Neural progenitor cell (in vitro differentiated cells): ENCODE measurements at regions not wholly inside any gene's neighbourhood (a gene's known extent, or its start where the extent isn't known, plus 50 kb on each side); places are given as distances from the start of the nearest gene placed in this dataset.

Experiments
- DNase-seq: peaks from one replicate; pipeline ENCODE4 v3.0.0-alpha.2; 2016; ENCODE audit warnings: low spot score
- H2AFZ ChIP-seq: fragments of 200-600 bp; sonication (generic); replicated peaks from 2 replicates; pipeline ENCODE4 v1.6.1; 2016; ENCODE audit warnings: antibody characterized with exemption
- H3F3A ChIP-seq: fragments of 200-600 bp; sonication (generic); 2 replicates; pipeline ENCODE4 v1.6.1; 2016; ENCODE audit warnings: antibody characterized with exemption, low read depth
- H3K27ac ChIP-seq: fragments of 200-600 bp; sonication (generic); 2 replicates; pipeline ENCODE4 v1.5.1; 2016; ENCODE audit warnings: mild to moderate bottlenecking
- H3K27me3 ChIP-seq: fragments of 200-600 bp; sonication (generic); 2 replicates; pipeline ENCODE4 v1.6.1; 2016; ENCODE audit warnings: mild to moderate bottlenecking, moderate library complexity
- H3K36me3 ChIP-seq: fragments of 200-600 bp; sonication (generic); 2 replicates; pipeline ENCODE4 v1.5.1; 2016
- H3K4me1 ChIP-seq: fragments of 200-600 bp; sonication (generic); 2 replicates; pipeline ENCODE4 v1.6.1; 2016; ENCODE audit warnings: mixed run types
- H3K4me2 ChIP-seq: fragments of 200-600 bp; sonication (generic); 2 replicates; pipeline ENCODE4 v1.6.1; 2016
- H3K4me3 ChIP-seq: fragments of 200-600 bp; sonication (generic); 2 replicates; pipeline ENCODE4 v1.5.1; 2016
- H3K79me2 ChIP-seq: fragments of 200-600 bp; sonication (generic); 2 replicates; pipeline ENCODE4 v1.6.1; 2016; ENCODE audit warnings: low read depth
- H3K9ac ChIP-seq: fragments of 200-600 bp; sonication (generic); 2 replicates; pipeline ENCODE4 v1.6.1; 2016
- H3K9me3 ChIP-seq: fragments of 200-600 bp; sonication (generic); 2 replicates; pipeline ENCODE4 v1.5.1; 2016; ENCODE audit warnings: low read depth
- H4K20me1 ChIP-seq: fragments of 200-600 bp; sonication (generic); 2 replicates; pipeline ENCODE4 v1.6.1; 2016; ENCODE audit warnings: low read depth
- H3K27ac Mint-ChIP-seq: 3 replicates; pipeline ENCODE4 v1.8.0; 2021; ENCODE audit warnings: mixed read lengths
- H3K27me3 Mint-ChIP-seq: 2 replicates; pipeline ENCODE4 v1.8.0; 2022; ENCODE audit warnings: low read depth, mild to moderate bottlenecking, inconsistent platforms, moderate library complexity, mixed read lengths; ENCODE audit not compliant: insufficient read depth
- H3K36me3 Mint-ChIP-seq: 3 replicates; pipeline ENCODE4 v1.8.0; 2021; ENCODE audit warnings: mixed read lengths
- H3K4me1 Mint-ChIP-seq: 3 replicates; pipeline ENCODE4 v1.8.0; 2021; ENCODE audit warnings: mixed read lengths
- H3K4me3 Mint-ChIP-seq: 3 replicates; pipeline ENCODE4 v1.8.0; 2021; ENCODE audit warnings: mild to moderate bottlenecking, moderate library complexity, mixed read lengths
- H3K9me3 Mint-ChIP-seq: 3 replicates; pipeline ENCODE4 v1.8.0; 2020; ENCODE audit warnings: mixed read lengths
- CTCF ChIP-seq: fragments of 200-600 bp; sonication (generic); IDR thresholded peaks from 2 replicates; pipeline ENCODE4 v1.5.1; 2017; ENCODE audit warnings: antibody characterized with exemption, mild to moderate bottlenecking
- EZH2 ChIP-seq: fragments of 200-600 bp; sonication (generic); IDR thresholded peaks from 2 replicates; pipeline ENCODE4 v1.6.1; 2017; ENCODE audit warnings: antibody characterized with exemption, mild to moderate bottlenecking, moderate library complexity
- EZH2phosphoT487 ChIP-seq: fragments of 200-600 bp; sonication (generic); IDR thresholded peaks from 2 replicates; pipeline ENCODE4 v1.6.1; 2017; ENCODE audit warnings: antibody characterized with exemption

DNA sequence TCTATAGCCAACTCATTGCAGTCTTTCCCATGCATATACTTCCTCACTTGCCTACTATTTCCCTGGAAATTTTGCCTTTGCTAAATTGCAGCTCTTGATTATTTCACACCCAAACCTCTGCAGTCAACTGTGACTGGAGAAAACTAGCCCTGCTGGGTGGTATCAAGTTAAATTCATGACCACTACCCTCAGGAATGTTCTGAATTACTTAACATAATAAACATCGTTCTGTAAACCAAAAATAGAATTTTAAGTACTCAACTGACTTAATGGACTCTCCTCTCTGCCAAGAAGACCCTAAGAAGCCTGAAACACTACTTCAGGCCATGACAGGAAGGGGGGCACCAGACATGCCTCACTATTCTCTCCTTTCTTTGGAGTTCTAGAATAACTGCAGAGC is 1278.0 kb upstream of the GBE1 start:
- Mint-ChIP-seq H3K4me1 (peaks cover 8% of the 10 kb centered on the region), H3K27me3 (peaks cover 6% of the 10 kb centered on the region), H3K36me3 (no peaks in the 10 kb centered on the region), H3K9me3 (peaks cover 11% of the 10 kb centered on the region), H3K4me3 (no peak overlapping the region), H3K27ac (no peak overlapping the region)
- Histone ChIP-seq H3K4me1 (peaks cover 12% of the 10 kb centered on the region), H3K9ac (no peak overlapping the region), H3K36me3 (no peaks in the 10 kb centered on the region), H3K4me3 (no peak overlapping the region), H2AFZ (no peak overlapping the region), H3K79me2 (no peaks in the 10 kb centered on the region), H3F3A (no peaks in the 10 kb centered on the region), H4K20me1 (no peaks in the 10 kb centered on the region), H3K4me2 (no peak overlapping the region), H3K27me3 (no peaks in the 10 kb centered on the region), H3K27ac (no peak overlapping the region), H3K9me3 (no peaks in the 10 kb centered on the region)
- TF ChIP-seq CTCF (no peak), EZH2phosphoT487 (no peak), EZH2 (no peak)
- no peak for DNase-seq

DNA sequence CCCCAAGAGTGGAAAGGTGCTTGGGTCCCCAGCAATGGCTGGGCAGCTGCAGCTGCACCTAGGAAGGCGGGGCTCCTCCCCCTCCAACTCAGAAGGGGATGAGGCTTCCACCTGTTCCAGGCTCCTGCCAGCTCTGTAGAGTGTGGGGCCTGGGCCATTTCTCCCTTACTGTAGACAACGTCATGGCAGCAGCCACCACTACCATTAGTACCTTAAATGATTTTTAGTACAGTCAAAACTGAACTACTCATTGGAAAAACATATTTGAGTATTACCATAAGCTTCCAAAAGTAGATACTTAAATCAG is 1274.2 kb upstream of the GBE1 start:
- Histone ChIP-seq H3K79me2 (no peaks in the 10 kb centered on the region), H4K20me1 (no peaks in the 10 kb centered on the region), H3K9ac (no peak overlapping the region), H3K9me3 (no peaks in the 10 kb centered on the region), H3F3A (no peaks in the 10 kb centered on the region), H3K4me2 (no peak overlapping the region), H2AFZ (no peak overlapping the region), H3K27me3 (no peaks in the 10 kb centered on the region), H3K4me3 (no peak overlapping the region), H3K27ac (no peak overlapping the region), H3K4me1 (peaks cover 2% of the 10 kb centered on the region), H3K36me3 (no peaks in the 10 kb centered on the region)
- Mint-ChIP-seq H3K4me3 (no peak overlapping the region), H3K4me1 (no peaks in the 10 kb centered on the region), H3K9me3 (peaks cover 11% of the 10 kb centered on the region), H3K36me3 (no peaks in the 10 kb centered on the region), H3K27ac (no peak overlapping the region), H3K27me3 (peaks cover 3% of the 10 kb centered on the region)
- DNase-seq, result no peak
- TF ChIP-seq EZH2phosphoT487, result no peak
- TF ChIP-seq EZH2, result no peak
- TF ChIP-seq CTCF, result no peak

DNA sequence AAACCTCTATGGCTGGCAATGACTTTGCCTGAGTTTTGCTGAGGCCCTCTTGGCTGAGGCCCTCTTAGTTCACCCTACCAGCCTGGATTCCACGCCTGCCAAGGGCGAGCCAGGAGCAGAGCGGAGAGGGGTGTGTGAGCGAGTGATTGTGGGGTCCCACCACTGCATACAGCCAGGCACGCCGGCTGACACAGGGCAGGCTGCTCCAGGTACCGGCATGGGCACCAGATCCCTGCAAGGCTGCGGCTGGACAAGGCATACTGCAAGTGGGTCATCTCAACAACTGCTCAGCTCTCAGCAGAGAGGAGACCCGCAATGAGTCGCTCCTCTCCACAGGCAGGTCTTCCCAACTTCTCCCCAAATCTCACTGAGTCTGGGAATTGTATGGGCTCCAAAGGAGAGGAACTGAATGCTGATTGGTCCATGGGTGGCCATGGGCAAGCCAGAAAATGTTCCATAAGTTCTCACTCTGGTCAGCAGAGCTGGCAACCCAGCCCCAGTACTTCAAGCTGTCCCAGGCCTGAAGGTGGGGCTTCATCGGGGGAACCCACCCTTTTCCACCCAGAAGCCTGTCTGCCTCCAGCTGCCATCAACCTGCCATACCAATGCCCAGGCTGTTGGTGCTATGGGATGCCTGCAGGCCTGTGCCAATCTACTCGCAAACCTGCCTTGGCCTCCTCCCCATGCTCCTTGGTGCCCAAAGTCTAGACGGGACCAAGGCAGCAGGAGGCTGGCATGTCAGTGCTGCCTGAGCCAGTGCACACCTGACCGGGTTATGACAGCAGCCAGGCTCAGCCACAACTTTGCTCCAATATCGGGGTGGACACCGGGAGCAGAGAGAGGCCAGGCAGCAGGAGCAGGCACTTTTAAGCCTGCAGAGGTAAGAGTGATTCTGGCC is 1273.6 kb upstream of the GBE1 start:
- Histone ChIP-seq H3K27ac (no peak overlapping the region), H3K4me1 (no peaks in the 10 kb centered on the region), H3K4me3 (no peak overlapping the region), H3K9me3 (no peaks in the 10 kb centered on the region), H3F3A (no peaks in the 10 kb centered on the region), H3K36me3 (no peaks in the 10 kb centered on the region), H3K4me2 (no peak overlapping the region), H2AFZ (no peak overlapping the region), H4K20me1 (no peaks in the 10 kb centered on the region), H3K27me3 (no peaks in the 10 kb centered on the region), H3K79me2 (no peaks in the 10 kb centered on the region), H3K9ac (no peak overlapping the region)
- DNase-seq, result no peak
- TF ChIP-seq EZH2phosphoT487 (no peak), EZH2 (no peak), CTCF (no peak)
- Mint-ChIP-seq H3K27me3 (peaks cover 3% of the 10 kb centered on the region), H3K4me3 (no peak overlapping the region), H3K27ac (no peak overlapping the region), H3K36me3 (no peaks in the 10 kb centered on the region), H3K9me3 (peaks cover 9% of the 10 kb centered on the region), H3K4me1 (no peaks in the 10 kb centered on the region)
